ENCODE measurements at regions not wholly inside any gene's neighbourhood (a gene's known extent, or its start where the extent isn't known, plus 50 kb on each side); places are given as distances from the start of the nearest gene placed in this dataset.

DNA sequence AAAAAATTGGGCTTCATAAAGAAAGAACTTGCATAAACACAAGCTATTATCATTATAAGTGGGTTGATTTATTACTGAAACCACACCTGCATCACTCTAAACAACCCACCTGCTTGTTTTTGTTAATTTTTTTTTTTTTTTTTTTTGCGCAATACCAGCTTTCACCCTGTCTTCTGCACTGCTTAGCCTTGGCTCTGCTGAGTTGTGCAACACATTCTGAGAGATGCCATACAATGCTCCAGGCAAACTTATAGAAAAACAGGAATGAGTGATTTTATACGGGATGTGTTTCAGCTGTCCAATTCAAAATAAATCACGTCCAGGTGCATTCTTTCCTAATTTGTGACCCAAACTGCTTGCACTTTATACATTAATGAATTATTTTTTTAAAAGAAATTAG lies 923.6 kb downstream of the GATA3 start:
- TF ChIP-seq POLR2A (IDR thresholded peaks at IDR 0.05) (no peak), EP300 (IDR thresholded peaks at IDR 0.05) (no peak)
- TF ChIP-seq, protein P1, sequence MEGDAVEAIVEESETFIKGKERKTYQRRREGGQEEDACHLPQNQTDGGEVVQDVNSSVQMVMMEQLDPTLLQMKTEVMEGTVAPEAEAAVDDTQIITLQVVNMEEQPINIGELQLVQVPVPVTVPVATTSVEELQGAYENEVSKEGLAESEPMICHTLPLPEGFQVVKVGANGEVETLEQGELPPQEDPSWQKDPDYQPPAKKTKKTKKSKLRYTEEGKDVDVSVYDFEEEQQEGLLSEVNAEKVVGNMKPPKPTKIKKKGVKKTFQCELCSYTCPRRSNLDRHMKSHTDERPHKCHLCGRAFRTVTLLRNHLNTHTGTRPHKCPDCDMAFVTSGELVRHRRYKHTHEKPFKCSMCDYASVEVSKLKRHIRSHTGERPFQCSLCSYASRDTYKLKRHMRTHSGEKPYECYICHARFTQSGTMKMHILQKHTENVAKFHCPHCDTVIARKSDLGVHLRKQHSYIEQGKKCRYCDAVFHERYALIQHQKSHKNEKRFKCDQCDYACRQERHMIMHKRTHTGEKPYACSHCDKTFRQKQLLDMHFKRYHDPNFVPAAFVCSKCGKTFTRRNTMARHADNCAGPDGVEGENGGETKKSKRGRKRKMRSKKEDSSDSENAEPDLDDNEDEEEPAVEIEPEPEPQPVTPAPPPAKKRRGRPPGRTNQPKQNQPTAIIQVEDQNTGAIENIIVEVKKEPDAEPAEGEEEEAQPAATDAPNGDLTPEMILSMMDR (IDR thresholded peaks at IDR 0.05) = no peak
